GM21447 (cell line): ENCODE measurements at regions not wholly inside any gene's neighbourhood (a gene's known extent, or its start where the extent isn't known, plus 50 kb on each side); places are given as distances from the start of the nearest gene placed in this dataset.

ENCODE experiments used
- ATAC-seq: cut with Tn5 transposase; IDR thresholded peaks from one replicate; pipeline ENCODE4 v1.9.1; 2021; ENCODE audit not compliant: unreplicated experiment

DNA sequence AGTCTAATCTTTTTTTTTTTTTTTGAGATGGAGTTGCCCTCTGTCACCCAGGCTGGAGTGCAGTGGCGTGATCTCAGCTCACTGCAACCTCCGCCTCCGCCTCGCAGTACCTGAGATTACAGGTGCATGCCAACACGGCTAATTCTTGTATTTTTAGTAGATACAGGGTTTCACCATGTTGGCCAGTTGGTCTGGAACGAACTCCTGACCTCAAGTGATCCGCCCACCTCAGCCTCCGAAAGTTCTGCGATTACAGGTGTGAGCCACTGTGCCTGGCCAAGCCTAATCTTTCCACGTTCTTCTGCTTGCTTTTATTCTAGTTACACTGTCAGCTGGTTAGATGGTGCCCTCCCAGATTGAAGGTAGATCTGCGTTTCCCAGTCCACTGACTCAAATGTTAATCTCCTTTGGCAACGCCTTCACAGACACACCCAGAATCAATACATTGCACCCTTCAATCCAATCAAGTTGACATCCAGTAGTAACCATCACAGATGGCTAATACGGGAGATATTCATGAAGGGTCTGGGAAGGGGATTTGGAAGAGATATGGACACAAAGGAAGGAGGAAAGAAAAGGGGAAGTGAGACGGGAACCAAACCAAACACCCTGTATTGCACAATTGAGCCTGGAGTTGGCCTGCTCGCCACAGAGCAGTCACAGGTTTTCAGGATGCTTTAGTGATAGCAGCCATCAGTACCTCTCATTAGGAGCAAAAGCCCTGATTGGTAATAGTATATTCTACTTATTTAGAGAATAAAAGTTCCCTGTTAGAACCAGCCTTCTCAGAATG, 229.8 kb downstream of the PIK3C3 start:
- ATAC-seq = no peak

DNA sequence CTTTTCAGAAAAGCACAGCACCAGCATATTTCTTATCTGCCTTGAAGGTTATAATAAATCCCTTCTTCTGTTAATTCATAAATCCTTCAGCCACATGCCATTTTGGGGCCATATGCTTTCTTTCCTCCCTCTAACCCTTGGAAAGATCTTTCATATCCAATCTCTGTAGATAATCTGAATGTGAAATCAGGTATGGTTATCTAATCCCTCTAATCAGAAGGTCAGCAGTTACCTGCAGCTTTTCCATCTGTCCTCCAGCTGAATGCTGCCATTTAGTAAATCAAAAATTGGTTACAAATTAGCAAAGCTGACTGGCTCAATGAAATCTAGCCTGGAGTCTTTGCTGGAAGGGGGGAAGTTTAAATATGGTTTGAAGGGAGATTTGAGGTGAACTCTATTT, 230.5 kb downstream of the PIK3C3 start:
- ATAC-seq = no peak

DNA sequence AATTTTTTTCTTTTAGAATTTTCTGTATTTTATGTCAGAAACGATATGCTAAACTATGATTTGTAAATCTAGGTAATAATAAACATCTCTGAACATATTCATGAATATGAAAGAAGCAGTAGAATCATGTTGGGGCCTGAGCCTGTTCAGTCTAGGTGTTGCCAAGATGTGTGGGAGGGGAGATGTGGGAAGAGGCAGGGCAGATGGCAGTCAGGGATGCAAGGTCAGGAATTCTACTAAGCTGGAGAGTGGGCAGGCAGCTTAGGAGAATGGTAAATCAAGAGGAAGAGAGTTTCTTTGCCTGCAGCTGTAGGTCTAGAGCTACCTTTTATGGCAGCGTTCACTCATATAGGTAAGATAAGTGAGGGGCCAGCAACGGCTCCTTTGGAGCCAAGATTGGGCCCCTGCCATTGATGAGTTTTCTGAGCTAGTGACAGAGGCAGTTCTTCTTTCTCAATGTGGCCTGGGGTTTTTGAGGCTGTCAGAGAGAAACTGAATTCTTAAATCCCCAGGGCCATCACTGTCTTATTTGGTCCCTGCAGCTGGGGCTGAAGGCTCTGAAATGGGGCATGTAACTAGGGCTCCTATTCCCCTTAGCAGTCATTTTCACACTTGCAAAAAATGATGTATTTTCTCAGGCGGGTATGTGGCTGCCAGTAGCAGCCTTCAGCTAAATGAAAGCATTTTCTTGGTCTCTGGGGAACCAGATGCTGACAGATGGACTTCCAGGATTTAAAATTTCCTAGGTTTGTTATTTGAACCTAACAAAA, 232.8 kb downstream of the PIK3C3 start:
- ATAC-seq = peak; percentile 88

GRCh38 chr18:42190643-42191042, 235.6 kb downstream of the PIK3C3 start:
- no peak for ATAC-seq

GRCh38 chr18:42192251-42193248, 237.5 kb downstream of the PIK3C3 start:
- ATAC-seq = no peak

- ATAC-seq = no peak
Observed at GRCh38 chr18:42196651-42197050, 241.6 kb downstream of the PIK3C3 start.

DNA sequence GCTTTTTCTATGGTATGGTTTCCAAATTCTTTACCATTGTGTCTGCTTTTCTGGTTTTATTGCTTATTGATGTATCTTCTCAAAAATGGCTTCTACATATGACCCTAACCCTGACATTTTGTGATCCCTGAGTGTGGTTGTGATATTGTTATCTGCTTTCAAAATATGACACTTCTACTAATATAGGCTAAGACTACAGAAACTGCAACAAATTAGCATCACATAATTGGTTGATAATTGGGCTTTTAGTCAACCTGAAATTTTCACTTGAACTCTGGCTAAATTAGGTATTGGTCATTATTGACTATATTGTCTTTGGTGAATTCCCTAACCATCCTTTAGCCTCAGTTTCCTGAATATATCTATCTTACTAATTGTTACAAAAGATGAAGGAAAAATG, 246.1 kb downstream of the PIK3C3 start:
- ATAC-seq = no peak

- no peak for ATAC-seq
Observed at GRCh38 chr18:42211201-42211600, 256.2 kb downstream of the PIK3C3 start.

GRCh38 chr18:42222557-42222956, 267.5 kb downstream of the PIK3C3 start:
- no peak for ATAC-seq

DNA sequence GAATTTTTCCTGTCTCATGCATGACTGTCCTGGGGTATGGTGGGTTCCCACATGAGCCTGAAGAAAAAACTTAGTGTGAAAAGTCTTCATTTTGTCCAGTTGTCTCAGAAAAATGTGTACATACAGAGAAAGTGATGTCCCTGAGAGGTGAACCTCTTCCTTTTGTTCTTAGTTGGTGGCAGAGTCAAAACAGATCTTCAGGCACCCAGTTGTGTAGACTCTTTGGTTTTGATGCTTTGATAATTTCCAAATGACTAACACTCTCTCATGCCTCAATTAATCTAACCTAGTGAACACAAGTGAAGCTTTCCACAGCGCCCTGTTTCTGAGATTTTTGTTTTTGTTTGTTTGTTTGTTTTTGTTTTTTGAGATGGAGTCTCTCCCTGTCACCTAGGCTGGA, 273.5 kb downstream of the PIK3C3 start:
- no peak for ATAC-seq

- ATAC-seq = peak; percentile 98
Observed at GRCh38 chr18:42229211-42230210, 274.5 kb downstream of the PIK3C3 start.

GRCh38 chr18:42230636-42231035, 275.6 kb downstream of the PIK3C3 start:
- no peak for ATAC-seq

DNA sequence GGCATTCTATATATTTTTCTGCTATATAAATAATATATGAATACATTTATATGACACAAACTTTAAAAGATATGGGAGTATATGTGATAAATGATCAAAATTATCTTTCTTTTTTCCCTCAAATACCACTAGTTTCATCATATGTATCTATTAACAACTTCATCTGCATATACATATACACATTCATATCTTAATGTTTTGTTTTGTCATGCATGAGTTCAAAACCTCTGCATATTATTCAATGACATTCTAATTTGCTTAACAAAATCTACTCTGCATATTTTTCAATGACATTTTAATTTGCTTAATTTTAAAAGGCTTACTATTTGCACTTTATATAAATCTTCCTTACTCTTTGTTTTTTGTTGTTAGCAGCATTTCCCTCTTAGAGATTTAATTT, 276.2 kb downstream of the PIK3C3 start:
- ATAC-seq = no peak

GRCh38 chr18:42231796-42232195, 276.8 kb downstream of the PIK3C3 start:
- ATAC-seq = no peak

DNA sequence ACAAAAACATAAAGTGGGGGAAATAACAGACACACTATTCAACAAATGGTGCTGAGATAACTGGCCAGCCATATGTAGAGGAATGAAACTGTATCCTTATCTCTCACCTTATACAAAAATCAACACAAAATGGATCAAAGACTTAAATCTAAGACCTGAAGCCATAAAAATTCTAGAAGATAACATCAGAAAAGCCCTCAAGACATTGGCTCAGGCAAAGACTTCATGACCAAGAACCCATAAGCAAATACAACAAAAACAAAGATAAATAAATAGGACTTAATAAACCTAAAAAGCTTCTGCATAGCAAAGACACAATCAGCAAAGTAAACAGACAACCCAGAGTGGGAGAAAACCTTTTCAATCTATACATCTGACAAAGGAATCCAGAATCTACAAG, 278.9 kb downstream of the PIK3C3 start:
- ATAC-seq = no peak

DNA sequence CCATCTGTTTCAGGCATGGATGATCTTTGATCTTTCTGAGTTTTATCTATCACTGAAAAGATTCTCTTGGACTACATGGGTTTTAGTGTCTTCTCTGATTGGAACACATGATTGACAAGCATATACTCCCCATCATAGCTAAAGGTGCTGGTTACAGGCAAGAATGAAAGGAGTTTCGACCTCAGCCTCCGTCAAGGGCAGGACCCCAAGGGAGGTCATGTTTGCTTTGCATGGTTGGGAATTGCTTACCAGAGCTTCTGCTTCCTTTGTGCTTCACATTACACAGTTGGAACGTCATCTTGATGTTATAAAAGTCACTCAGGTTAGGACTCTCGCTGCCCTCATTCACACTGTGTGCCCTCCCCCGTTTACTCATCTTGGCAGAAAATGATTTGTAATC, 287.7 kb downstream of the PIK3C3 start:
- ATAC-seq = no peak

DNA sequence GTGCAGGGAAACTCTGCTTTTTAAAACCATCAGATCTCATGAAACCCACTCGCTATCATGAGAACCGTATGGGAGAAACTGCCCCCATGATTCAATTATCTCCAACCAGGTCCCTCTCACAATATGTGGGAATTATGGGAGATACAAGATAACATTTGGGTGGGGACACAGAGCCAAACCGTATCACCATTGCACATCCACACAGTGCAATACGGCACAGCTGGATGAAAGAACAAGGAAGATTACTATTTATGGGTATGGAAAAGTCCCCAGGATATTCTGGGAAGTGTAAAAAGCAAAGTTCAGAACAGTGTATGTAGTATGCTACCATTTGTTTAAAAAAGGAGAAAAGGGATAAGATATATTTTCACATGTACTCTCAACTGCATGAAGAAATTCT, 290.1 kb downstream of the PIK3C3 start:
- no peak for ATAC-seq

- no peak for ATAC-seq
Observed at GRCh38 chr18:42255908-42256765, 301.1 kb downstream of the PIK3C3 start.
